GM21447 (cell line): ENCODE measurements at regions not wholly inside any gene's neighbourhood (a gene's known extent, or its start where the extent isn't known, plus 50 kb on each side); places are given as distances from the start of the nearest gene placed in this dataset.
"Not testable (repeated sequence)": the region's sequence is repeated elsewhere in the genome, so short reads cannot be mapped to it uniquely, and the experiment has no call there.

ENCODE experiments used
- ATAC-seq: cut with Tn5 transposase; IDR thresholded peaks from one replicate; pipeline ENCODE4 v1.9.1; 2021; ENCODE audit not compliant: unreplicated experiment

GRCh38 chr4:53885668-53886067 is 178.7 kb downstream of the CHIC2 start:
- no peak for ATAC-seq

- not testable (repeated sequence) for ATAC-seq
Observed at GRCh38 chr4:53877096-53877495, 187.3 kb downstream of the CHIC2 start.

DNA sequence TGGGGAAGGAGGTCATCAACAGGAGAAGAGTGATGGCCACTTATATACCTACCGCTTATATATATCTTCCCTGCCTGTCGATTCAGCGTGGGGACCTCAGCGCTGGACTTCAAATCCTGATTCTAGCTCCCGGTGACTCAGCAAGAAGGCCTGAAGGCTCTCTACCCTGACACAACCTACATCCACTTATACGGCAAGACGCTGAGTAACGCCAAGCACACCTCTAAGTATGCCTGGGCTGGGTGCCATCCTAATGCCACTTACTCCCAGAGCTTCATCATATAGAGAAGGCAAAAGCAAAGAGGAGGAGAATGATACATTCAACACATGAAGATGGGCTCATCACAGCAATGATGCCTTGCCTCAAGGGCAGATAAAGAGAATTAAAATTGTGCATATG is 198.3 kb downstream of the CHIC2 start:
- no peak for ATAC-seq

- ATAC-seq, result no peak
Observed at GRCh38 chr4:53865054-53865453, 199.4 kb downstream of the CHIC2 start.

- no peak for ATAC-seq
Observed at GRCh38 chr4:53863736-53864365, 200.6 kb downstream of the CHIC2 start.

DNA sequence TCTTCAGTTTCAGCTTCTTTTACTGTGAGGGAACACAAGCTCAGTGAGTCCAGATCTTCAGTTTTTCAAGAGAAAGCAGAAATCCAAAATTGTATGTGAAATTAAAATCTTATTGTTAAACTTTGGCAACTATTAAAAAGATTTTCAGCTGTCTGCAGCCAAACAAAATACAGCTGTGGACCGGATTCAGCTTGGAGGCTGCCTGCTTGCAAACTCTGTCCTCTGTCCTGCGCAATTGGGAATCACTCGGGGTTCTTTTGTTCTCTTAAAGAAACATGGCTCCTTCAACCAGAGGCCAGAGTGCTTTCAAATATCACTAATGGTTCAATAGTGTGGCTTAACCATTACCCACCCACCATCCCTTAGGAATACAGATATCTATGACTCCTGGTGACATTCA is 201.2 kb downstream of the CHIC2 start:
- no peak for ATAC-seq

DNA sequence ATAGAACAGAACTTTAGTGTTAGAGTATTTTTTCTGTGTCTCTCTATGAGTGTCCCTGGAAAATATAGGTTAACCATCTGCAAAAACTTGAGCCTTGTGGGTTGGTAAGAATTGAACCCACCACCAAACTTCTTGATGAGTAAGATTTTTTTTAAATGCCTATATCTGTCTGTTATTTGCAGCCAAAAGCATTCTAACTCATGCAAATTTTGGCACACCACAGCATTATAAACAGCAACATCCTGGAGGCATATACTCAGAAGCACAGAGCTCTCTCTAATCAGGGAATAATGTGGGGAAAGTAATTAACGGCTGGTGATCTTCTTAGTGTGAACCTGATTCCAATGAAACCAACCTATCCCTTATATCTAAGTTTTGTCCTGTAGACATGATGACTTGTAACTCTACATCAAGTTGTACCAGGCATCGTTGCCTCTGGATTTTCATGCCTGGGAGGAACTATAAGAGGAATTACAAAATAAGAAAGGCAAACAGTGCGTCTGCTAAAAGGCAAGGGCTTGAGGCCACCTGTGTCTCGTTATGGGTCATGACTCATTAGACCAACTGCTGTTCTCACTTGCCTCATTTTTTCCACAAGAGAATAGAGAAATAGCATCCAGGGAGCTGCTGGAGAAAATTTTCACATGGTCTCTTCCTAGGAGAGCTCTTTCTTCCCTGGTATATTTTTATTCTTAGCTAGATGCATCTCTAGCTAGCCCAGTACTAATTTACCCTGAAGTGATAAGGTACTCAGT is 202.4 kb downstream of the CHIC2 start:
- ATAC-seq, result no peak

- ATAC-seq, result no peak
Observed at GRCh38 chr4:53859305-53859704, 205.1 kb downstream of the CHIC2 start.

DNA sequence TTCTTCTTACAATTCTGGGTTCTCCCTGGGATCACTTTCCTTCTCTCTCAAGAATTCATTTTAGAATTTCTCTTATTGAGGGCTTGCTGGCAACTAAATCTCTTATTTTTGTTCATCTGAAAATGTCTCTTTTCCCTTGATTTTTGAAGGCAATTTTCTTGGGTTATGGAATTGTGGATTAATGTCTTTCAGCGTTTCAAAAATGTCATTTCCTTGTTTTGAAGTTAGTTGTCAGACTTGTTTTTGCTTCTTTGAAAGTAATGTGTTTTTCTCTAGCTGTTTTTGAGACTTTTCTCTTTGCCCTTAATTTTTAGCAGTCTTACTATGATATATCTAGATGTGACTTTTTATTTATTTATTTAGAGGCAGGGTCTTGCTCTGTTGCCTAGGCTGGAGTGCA is 205.7 kb downstream of the CHIC2 start:
- no peak for ATAC-seq

GRCh38 chr4:53855581-53856250 is 208.7 kb downstream of the CHIC2 start:
- ATAC-seq, result no peak

GRCh38 chr4:53854991-53855568 is 209.3 kb downstream of the CHIC2 start:
- ATAC-seq, result no peak

DNA sequence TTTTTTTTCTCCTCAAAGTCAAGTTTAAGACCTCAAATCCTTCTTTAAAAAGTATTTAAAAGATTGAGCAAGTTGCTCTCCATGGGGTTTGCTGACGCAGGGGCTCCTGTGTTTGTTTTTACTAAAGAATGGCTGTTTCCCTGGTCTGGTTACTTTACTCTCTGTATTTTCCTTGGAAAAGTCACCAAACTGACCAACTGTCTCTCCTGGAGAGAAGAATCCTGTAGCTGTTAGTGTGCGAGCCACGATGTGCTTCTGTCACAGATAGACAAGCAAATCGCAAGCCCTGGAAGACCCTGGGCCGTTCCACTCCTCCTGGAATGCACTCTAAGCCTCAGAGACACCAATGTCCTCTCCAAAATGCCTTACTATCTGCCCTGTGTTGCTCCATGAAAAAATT is 212.1 kb downstream of the CHIC2 start:
- ATAC-seq, result no peak

GRCh38 chr4:53847965-53848364 is 216.4 kb downstream of the CHIC2 start:
- no peak for ATAC-seq

DNA sequence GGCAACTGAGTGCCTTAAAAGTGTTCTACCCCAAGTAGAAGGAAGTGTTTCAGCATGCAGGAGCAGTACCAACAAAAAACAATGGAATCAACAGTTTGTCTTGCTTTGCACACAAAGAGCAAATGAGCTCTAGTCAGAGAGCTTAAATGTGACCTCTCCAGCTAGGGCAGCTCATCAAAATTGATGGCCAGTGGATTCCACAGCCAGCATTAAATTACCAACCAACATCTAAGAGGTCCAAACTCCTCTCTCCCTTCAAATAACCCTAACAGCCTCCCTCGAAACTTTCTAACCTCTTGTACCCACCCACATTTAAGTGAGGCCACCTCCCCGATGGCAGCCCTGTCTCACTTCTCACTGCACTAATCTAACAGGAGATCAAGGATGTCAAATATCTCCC is 219.9 kb downstream of the CHIC2 start:
- no peak for ATAC-seq

DNA sequence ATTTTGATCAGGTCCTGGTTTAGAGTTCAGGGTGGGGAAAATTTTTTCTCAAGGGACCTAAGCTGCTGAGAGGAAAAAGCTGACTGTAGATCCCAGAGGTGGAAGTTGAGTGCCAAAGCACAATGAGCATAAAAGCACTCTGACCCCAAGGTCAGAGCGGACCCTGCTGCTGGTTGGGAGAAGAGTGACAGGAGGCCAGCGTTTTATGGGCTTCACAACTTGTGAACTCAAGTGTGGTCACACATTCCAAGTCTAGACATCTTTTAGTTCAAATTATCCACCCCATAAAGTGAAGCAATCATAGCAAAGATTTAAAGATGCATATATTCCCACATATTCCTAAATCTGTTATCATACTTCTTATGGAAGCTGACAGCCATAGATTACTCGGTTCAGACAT is 220.3 kb downstream of the CHIC2 start:
- no peak for ATAC-seq

- ATAC-seq, result no peak
Observed at GRCh38 chr4:53841711-53842110, 222.7 kb downstream of the CHIC2 start.

GRCh38 chr4:53840643-53841042 is 223.8 kb downstream of the CHIC2 start:
- no peak for ATAC-seq

- ATAC-seq, result not testable (repeated sequence)
Observed at GRCh38 chr4:53833302-53834003, 231.0 kb downstream of the CHIC2 start.

DNA sequence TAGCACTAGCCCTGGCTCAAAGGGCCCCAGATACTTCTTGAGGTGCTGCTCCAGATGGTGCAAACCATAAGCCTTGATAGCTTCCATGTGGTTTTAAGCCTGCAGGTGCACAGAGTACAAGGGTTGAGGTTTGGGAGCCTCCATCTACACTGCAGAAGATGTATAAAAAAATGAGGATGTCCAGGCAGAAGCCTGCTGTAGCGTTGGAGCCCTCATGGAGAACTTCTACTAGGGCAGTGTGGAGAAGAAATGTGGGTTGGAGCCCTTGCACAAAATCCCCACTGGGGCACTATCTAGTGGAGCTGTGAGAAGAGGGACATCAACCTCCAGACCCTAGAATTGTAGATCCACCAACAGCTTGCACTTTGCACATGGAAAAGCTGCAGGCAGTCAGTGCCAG is 231.9 kb downstream of the CHIC2 start:
- ATAC-seq, result no peak

- no peak for ATAC-seq
Observed at GRCh38 chr4:53830511-53830910, 233.9 kb downstream of the CHIC2 start.

DNA sequence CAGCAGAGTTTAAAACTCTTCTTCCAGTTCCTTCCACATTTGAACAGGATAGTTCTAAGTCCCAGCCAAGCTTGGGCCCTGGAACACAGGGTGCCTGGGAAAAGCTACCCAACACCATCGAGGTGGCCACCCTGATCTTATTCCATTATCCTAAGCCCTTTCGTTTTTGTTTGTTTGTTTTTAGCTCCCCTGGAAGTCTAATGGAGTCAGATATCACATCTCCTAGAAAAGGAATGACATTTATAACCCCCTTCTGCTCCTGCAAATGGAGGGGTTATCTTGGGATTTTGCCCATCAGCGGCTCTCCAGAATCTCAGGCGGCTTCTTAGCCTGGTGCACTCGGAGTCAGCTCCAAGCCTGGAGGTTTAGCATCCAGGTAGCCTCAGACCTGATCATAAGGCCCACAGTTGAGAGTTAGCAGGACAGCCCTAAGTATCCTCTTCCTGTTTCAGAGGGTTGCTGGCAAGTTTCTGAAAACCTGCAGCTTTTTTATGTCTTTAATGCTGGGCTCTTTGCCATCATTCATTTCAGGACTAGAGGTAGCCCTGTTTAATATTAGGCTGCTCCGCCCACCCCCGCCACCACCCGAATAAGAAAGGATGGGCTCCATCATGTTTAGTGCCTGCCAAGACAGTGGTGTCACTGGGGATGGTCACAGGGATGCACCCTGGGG is 230.0 kb upstream of the LNX1 start:
- ATAC-seq, result no peak
